Muscle of back (tissue), 3 donors: ENCODE measurements at regions not wholly inside any gene's neighbourhood (a gene's known extent, or its start where the extent isn't known, plus 50 kb on each side); places are given as distances from the start of the nearest gene placed in this dataset.
"Not testable (repeated sequence)": the region's sequence is repeated elsewhere in the genome, so short reads cannot be mapped to it uniquely, and the experiment has no call there.

Experiments
- DNase-seq, 3 donors: peaks; one replicate each; pipeline versions ENCODE4 v3.0.0 to v3.0.0-alpha.2; 2013

GRCh38 chr4:7141151-7141834 is 51.0 kb upstream of the SORCS2 start:
- DNase-seq = no peak

- DNase-seq = no peak
These were observed 51.7 kb upstream of the SORCS2 start for GRCh38 chr4:7140692-7141069.

- no peak for DNase-seq
These were observed 52.2 kb upstream of the SORCS2 start for GRCh38 chr4:7140062-7140691.

- DNase-seq = no peak
These were observed 53.0 kb upstream of the SORCS2 start for GRCh38 chr4:7139167-7139982.

GRCh38 chr4:7138223-7139166 is 53.8 kb upstream of the SORCS2 start:
- no peak for DNase-seq

GRCh38 chr4:7137326-7138200 is 54.8 kb upstream of the SORCS2 start:
- no peak for DNase-seq

GRCh38 chr4:7136351-7136750 is 56.0 kb upstream of the SORCS2 start:
- DNase-seq = no peak

GRCh38 chr4:7135389-7135746 is 57.0 kb upstream of the SORCS2 start:
- DNase-seq = peak in 1 of 3 donors; percentile 78

- peak; percentile 72 to 89 (median 87) for DNase-seq
These were observed 57.5 kb upstream of the SORCS2 start for GRCh38 chr4:7134737-7135388.

GRCh38 chr4:7133818-7134650 is 58.3 kb upstream of the SORCS2 start:
- DNase-seq = not testable (repeated sequence)

GRCh38 chr4:7132730-7133582 is 59.4 kb upstream of the SORCS2 start:
- DNase-seq = no peak

GRCh38 chr4:7132249-7132648 is 60.1 kb upstream of the SORCS2 start:
- DNase-seq = no peak

- DNase-seq = no peak
These were observed 60.8 kb upstream of the SORCS2 start for GRCh38 chr4:7131498-7132031.

GRCh38 chr4:7130621-7131211 is 61.6 kb upstream of the SORCS2 start:
- DNase-seq = no peak

- DNase-seq = peak in 1 of 3 donors; percentile 53
These were observed 62.2 kb upstream of the GRPEL1 start for GRCh38 chr4:7129871-7130620.

- no peak for DNase-seq
These were observed 60.8 kb upstream of the GRPEL1 start for GRCh38 chr4:7128644-7129043.

GRCh38 chr4:7128234-7128633 is 60.4 kb upstream of the GRPEL1 start:
- DNase-seq = no peak
